ENCODE measurements at regions not wholly inside any gene's neighbourhood (a gene's known extent, or its start where the extent isn't known, plus 50 kb on each side); places are given as distances from the start of the nearest gene placed in this dataset.

DNA sequence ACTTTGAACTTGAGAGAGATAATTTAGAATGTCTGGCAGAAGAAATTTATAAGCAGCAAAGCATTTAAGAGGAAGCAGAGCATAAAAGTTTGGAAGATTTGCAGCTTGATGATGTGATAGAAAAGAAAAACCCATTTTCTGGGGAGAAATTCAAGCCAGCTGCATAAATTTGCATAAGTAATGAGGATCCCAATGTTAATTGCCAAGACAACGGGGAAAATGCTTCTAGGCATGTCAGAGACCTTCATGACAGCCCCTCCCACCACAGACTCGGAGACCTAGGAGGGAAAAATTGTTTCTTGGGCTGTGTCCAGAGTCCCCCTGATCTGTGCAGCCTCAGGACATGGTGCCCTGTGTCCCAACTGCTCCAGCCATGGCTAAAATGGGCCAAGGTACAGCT, 263.6 kb upstream of the POT1 start:
- TF ChIP-seq, protein P1, sequence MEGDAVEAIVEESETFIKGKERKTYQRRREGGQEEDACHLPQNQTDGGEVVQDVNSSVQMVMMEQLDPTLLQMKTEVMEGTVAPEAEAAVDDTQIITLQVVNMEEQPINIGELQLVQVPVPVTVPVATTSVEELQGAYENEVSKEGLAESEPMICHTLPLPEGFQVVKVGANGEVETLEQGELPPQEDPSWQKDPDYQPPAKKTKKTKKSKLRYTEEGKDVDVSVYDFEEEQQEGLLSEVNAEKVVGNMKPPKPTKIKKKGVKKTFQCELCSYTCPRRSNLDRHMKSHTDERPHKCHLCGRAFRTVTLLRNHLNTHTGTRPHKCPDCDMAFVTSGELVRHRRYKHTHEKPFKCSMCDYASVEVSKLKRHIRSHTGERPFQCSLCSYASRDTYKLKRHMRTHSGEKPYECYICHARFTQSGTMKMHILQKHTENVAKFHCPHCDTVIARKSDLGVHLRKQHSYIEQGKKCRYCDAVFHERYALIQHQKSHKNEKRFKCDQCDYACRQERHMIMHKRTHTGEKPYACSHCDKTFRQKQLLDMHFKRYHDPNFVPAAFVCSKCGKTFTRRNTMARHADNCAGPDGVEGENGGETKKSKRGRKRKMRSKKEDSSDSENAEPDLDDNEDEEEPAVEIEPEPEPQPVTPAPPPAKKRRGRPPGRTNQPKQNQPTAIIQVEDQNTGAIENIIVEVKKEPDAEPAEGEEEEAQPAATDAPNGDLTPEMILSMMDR (IDR thresholded peaks at IDR 0.05), result no peak
- no peak for TF ChIP-seq POLR2AphosphoS5 (IDR thresholded peaks at IDR 0.05)
- TF ChIP-seq POLR2A (IDR thresholded peaks at IDR 0.05), result no peak

Measured in prostate gland (tissue), 2 donors.